T-cell (primary cell): ENCODE measurements at regions not wholly inside any gene's neighbourhood (a gene's known extent, or its start where the extent isn't known, plus 50 kb on each side); places are given as distances from the start of the nearest gene placed in this dataset.

ENCODE experiments used
- ATAC-seq, 4 experiments: fragments of 200-7000 bp in 3 of 4; fragments of 150-1000 bp in 1 of 4; cut with Tn5 transposase; replicated peaks in 1 of 4; 1 replicate in 3 of 4; 2 replicates in 1 of 4; pipeline ENCODE4 v1.10.0; 2021; ENCODE audit warnings: moderate library complexity in 3 of 4, mild to moderate bottlenecking in 2 of 4, moderate number of reproducible peaks in 1 of 4
- CTCF ChIA-PET, 2 donors: fragments of 300-600 bp; sonication (Branson Sonifier 250); formaldehyde crosslinking; loops; one replicate each; lab custom pipeline; 2022; ENCODE audit warnings: antibody characterized with exemption in 2 of 2; lab: Charles Lee
- POLR2A ChIA-PET, 2 donors: fragments of 300-600 bp; sonication (Branson Sonifier 250); formaldehyde crosslinking; loops; one replicate each; lab custom pipeline; 2022; ENCODE audit warnings: antibody characterized with exemption in 2 of 2; lab: Charles Lee
- DNase-seq, 35 experiments: peaks; one replicate each; pipeline versions ENCODE4 v3.0.0 to v3.0.0-alpha.2; 2013 to 2023
- H3K27ac ChIP-seq: one replicate; pipeline ENCODE4 v1.5.1; 2013; ENCODE audit warnings: low read length
- H3K27me3 ChIP-seq, 2 experiments: replicated peaks in 1 of 2; 1 replicate in 1 of 2; 2 replicates in 1 of 2; pipeline versions ENCODE4 v1.6.1 to v1.7.0; 2013; ENCODE audit warnings: low read length in 1 of 2, mixed read lengths in 1 of 2; ENCODE audit not compliant: control insufficient read depth in 2 of 2, insufficient read depth in 2 of 2; ENCODE audit errors: extremely low read depth in 1 of 2
- H3K36me3 ChIP-seq, 2 donors: 1 replicate in 1 of 2; 2 replicates in 1 of 2; pipeline versions ENCODE4 v1.6.1 to v1.7.0; 2013; ENCODE audit warnings: low read length in 1 of 2; ENCODE audit not compliant: control insufficient read depth in 2 of 2, insufficient read depth in 1 of 2; ENCODE audit errors: extremely low read depth in 1 of 2
- H3K4me1 ChIP-seq, 2 experiments: 1 replicate in 1 of 2; 2 replicates in 1 of 2; pipeline versions ENCODE4 v1.6.1 to v1.7.0; 2013; ENCODE audit warnings: low read length in 2 of 2, mixed read lengths in 1 of 2; ENCODE audit not compliant: insufficient read depth in 2 of 2, control insufficient read depth in 1 of 2; ENCODE audit errors: extremely low read depth in 1 of 2
- H3K4me3 ChIP-seq, 2 donors: 1 replicate in 1 of 2; 2 replicates in 1 of 2; pipeline versions ENCODE4 v1.5.1 to v1.7.0; 2013; ENCODE audit warnings: mild to moderate bottlenecking in 2 of 2, low read length in 1 of 2, moderate library complexity in 1 of 2; ENCODE audit not compliant: control insufficient read depth in 1 of 2; ENCODE audit errors: extremely low read depth in 1 of 2
- H3K9me3 ChIP-seq: 2 replicates; pipeline ENCODE4 v1.7.0; 2013
- H3K27ac Mint-ChIP-seq, 2 donors: one replicate each; pipeline ENCODE4 v1.8.0; 2020 to 2021; ENCODE audit warnings: mild to moderate bottlenecking in 2 of 2, mixed read lengths in 2 of 2
- H3K27me3 Mint-ChIP-seq, 2 donors: one replicate each; pipeline ENCODE4 v1.8.0; 2021 to 2022; ENCODE audit warnings: mixed read lengths in 2 of 2
- H3K36me3 Mint-ChIP-seq: one replicate; pipeline ENCODE4 v1.8.0; 2021; ENCODE audit warnings: mixed read lengths
- H3K4me1 Mint-ChIP-seq, 3 donors: one replicate each; pipeline ENCODE4 v1.8.0; 2020 to 2022; ENCODE audit warnings: mixed read lengths in 3 of 3, mild to moderate bottlenecking in 1 of 3
- H3K4me3 Mint-ChIP-seq, 3 donors: one replicate each; pipeline ENCODE4 v1.8.0; 2020 to 2022; ENCODE audit warnings: mild to moderate bottlenecking in 3 of 3, mixed read lengths in 3 of 3, moderate library complexity in 3 of 3
- H3K9me3 Mint-ChIP-seq, 3 donors: one replicate each; pipeline ENCODE4 v1.8.0; 2020 to 2022; ENCODE audit warnings: mixed read lengths in 3 of 3
- WGBS: methylation state at CpG from one replicate; pipeline ENCODE4 v1.1.5; 2013; ENCODE audit warnings: missing lambda C conversion rate; ENCODE audit not compliant: insufficient coverage; 5-methylcytosine and 5-hydroxymethylcytosine counted together

DNA sequence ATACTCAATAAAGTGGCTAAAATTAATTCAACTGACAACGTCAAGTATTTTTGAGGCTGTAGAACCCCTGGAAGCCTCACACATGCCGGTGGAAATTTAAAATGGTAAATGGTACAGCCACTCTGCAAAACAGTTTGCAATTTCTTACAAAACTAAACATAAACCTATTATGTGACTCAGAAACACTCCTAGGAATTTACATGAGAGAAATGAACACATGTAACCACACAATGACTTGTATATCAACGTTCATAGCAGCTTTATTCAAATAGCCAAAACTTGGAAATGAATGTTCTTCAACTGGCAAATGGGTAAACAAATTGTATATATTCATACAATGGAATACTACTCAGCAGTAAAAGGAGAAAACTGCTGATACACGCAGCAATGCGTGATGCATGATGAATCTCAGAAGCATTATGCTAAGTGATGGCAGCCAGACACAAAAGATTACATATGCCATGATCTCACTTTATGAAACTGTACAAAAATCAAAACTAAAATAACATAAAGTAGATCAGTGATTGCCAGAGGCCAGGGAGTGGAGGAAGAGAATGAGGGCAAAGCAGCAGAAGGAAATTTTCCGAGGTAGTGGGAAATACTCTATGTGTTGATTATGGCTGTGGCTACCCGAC lies 112.5 kb downstream of the FAM50B start:
- Mint-ChIP-seq H3K9me3 (peaks cover 4 to 9% (median 8%) of the 10 kb centered on the region in 3 donors), H3K27ac (no peak overlapping the region), H3K4me3 (no peak overlapping the region), H3K27me3 (peaks cover 0 to 7% of the 10 kb centered on the region in 2 donors), H3K4me1 (no peaks in the 10 kb centered on the region), H3K36me3 (peaks cover 6% of the 10 kb centered on the region)
- no CpG with 5 or more reads among the region's 7 CpGs for WGBS
- CTCF ChIA-PET: no interaction called here
- Histone ChIP-seq H3K9me3 (no peaks in the 10 kb centered on the region), H3K27me3 (peaks cover 0 to 3% of the 10 kb centered on the region in 2 experiments), H3K4me3 (no peak overlapping the region), H3K36me3 (no peaks in the 10 kb centered on the region), H3K4me1 (no peaks in the 10 kb centered on the region), H3K27ac (no peak overlapping the region)
- ATAC-seq (no peak), DNase-seq (no peak)
- POLR2A ChIA-PET: no interaction called here

DNA sequence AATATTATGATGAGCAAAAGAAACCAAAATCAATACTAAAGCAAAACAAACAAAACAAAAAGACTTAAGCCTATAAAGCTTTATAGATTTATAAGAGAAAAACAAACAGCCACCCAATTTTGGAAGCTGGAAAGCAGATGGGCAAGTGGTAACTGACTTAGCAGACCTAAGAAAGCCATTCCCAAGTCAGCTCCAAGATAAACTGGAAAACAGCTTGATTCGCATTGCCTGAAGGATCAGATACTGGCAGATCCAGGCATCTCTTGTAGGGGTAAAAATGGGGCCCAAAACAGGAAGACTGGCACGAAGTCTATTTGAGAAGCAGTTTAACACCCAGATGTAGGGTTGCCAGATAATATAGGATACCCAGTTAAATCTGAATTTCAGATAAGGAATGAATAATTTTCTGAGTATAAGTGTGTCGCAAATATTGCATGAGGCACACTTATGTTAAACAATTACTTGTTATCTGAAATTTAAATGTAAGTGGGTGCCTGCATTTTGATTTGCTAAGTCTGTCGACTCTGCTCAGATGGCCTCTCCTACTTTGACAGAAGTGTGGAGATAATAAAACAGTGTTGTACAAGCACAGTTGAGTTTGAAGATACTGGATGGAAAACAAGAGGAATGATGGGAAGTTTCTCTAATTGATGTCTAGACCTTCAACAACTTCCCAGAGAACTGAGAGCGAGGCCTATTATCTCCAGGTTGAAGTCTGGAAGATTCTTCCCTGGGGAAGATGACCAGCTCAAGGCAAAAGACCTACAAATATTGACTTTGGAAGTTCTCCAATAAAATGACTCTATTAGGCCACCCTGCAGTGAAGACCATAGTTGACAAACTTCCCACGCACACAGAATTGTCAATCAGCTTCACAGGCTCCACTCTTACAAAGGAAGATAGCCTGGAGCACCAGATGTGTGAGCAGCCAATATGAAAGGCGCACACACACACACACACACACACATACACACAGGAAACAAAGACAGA lies 113.4 kb downstream of the FAM50B start:
- Histone ChIP-seq H3K27me3 (no peaks in the 10 kb centered on the region), H3K27ac (no peak overlapping the region), H3K4me3 (no peak overlapping the region), H3K9me3 (no peaks in the 10 kb centered on the region), H3K4me1 (no peaks in the 10 kb centered on the region), H3K36me3 (no peaks in the 10 kb centered on the region)
- Mint-ChIP-seq H3K4me1 (no peaks in the 10 kb centered on the region), H3K36me3 (peaks cover 5% of the 10 kb centered on the region), H3K27ac (no peak overlapping the region), H3K9me3 (peaks cover 4 to 8% (median 6%) of the 10 kb centered on the region in 3 donors), H3K27me3 (peaks cover 0 to 7% of the 10 kb centered on the region in 2 donors), H3K4me3 (no peak overlapping the region)
- CTCF ChIA-PET: interaction anchor here in 1 of 2 donors (0.6 kb wide), 1 partner anchor 55 kb away, joined by 3 read pairs; no protein-coding TSS in a partner anchor
- WGBS: 76% methylated on average over 3 of the region's 7 CpGs
- POLR2A ChIA-PET: no interaction called here
- no peak for ATAC-seq
- no peak for DNase-seq

DNA sequence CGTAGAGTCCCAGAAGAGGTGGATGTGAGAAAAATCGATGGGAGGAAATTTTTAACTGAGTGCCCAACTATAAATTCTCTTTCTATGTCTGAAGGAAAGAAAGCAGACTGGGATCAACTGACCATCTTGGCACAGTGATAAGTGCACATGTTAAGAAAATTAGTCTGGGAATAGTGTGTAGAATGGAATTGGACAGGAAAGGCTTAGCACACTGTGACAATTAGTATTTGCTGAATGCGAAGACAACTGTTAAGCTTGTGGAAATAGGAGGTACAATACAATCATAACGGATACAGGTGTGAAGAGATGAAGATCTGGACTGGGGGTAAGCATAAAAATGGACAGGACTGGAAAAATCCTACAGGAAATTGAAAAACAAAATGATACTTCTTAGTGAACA lies 114.3 kb downstream of the FAM50B start:
- H3K27me3 ChIP-seq: no peaks in the 10 kb centered on the region
- H3K36me3 Mint-ChIP-seq: no peaks in the 10 kb centered on the region
- H3K27ac Mint-ChIP-seq: no peak overlapping the region
- no peak overlapping the region for H3K27ac ChIP-seq
- H3K9me3 Mint-ChIP-seq: peaks cover 0 to 2% (median 0%) of the 10 kb centered on the region in 3 donors
- CTCF ChIA-PET: no interaction called here
- H3K4me3 Mint-ChIP-seq: no peak overlapping the region
- POLR2A ChIA-PET: no interaction called here
- H3K36me3 ChIP-seq: no peaks in the 10 kb centered on the region
- ATAC-seq: no peak
- H3K4me3 ChIP-seq: no peak overlapping the region
- H3K4me1 Mint-ChIP-seq: no peaks in the 10 kb centered on the region
- no peaks in the 10 kb centered on the region for H3K9me3 ChIP-seq
- no peak for DNase-seq
- H3K27me3 Mint-ChIP-seq: peaks cover 0 to 7% of the 10 kb centered on the region in 2 donors
- WGBS: 100% methylated on average over 2 of the region's 4 CpGs
- no peaks in the 10 kb centered on the region for H3K4me1 ChIP-seq

DNA sequence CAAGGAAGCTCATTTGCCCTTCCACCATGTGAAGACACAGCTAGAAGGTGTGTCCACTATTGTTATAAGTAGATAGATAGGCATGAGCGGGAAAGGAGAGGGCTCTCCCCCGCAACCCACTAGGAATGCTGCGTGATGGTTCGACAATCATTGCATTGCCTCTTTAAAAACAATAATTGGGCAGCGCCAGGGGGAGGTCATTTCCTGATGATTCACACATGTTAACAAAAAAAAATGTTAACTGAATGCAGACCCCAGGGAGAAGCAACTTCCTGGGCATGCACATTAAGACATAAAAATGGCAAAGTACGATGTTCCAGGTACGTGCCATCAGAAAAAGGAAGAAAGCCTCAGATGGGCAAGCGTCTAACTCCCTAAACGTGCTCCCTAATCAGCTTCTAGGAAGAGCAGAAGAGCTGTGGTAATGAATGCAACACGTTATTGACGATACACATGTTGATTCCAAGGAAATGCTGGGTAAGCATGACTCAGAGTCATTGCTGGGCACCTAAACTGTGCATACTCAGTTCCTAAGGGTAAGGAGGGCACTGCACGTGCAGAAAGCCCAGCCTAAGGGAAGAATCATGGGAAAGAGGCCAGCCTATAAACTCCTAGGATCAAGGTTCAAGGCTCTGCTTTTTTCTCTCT lies 113.7 kb downstream of the FAM217A start:
- 93% methylated on average over 11 of the region's 12 CpGs for WGBS
- POLR2A ChIA-PET: no interaction called here

DNA sequence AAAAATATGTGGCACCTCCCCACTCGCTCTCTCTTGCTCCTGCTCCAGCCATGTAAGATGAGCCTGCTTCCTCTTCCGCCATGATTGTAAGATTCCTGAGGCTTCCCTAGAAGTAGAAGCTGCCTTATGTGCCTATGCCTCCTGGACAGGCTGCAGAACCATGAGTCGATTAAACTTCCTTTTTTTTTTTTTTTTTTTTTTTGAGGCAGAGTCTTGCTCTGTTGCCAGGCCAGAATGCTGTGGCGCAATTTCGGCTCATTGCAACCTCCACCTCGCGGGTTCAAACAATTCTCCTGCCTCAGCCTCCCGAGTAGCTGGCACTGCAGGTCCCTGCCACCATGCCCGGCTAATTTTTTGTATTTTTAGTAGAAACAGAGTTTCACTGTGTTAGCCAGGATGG lies 112.5 kb downstream of the FAM217A start:
- H3K4me1 ChIP-seq: no peaks in the 10 kb centered on the region
- H3K27ac Mint-ChIP-seq: no peak overlapping the region
- H3K27ac ChIP-seq: no peak overlapping the region
- H3K4me1 Mint-ChIP-seq: no peaks in the 10 kb centered on the region
- WGBS: 100% methylated on average over 1 of the region's 9 CpGs
- ATAC-seq: no peak
- POLR2A ChIA-PET: no interaction called here
- no peak overlapping the region for H3K4me3 Mint-ChIP-seq
- peaks cover 0 to 7% of the 10 kb centered on the region in 2 donors for H3K27me3 Mint-ChIP-seq
- H3K9me3 Mint-ChIP-seq: no peaks in the 10 kb centered on the region
- H3K36me3 Mint-ChIP-seq: peaks cover 2% of the 10 kb centered on the region
- CTCF ChIA-PET: interaction anchor here in 1 of 2 donors (2.2 kb wide), 1 partner anchor 12 kb away, joined by 7 read pairs; no protein-coding TSS in a partner anchor
- H3K4me3 ChIP-seq: no peak overlapping the region
- no peak for DNase-seq
- no peaks in the 10 kb centered on the region for H3K9me3 ChIP-seq
- H3K27me3 ChIP-seq: no peaks in the 10 kb centered on the region
- H3K36me3 ChIP-seq: no peaks in the 10 kb centered on the region

More for the DNA sequence above, 113.7 kb downstream of the FAM217A start:
- H3K27me3 Mint-ChIP-seq: peaks cover 0 to 7% of the 10 kb centered on the region in 2 donors
- H3K4me1 Mint-ChIP-seq: no peaks in the 10 kb centered on the region
- no peak overlapping the region for H3K27ac Mint-ChIP-seq
- DNase-seq (no peak), ATAC-seq (no peak)
- peaks cover 2% of the 10 kb centered on the region for H3K36me3 Mint-ChIP-seq
- no peak overlapping the region for H3K4me3 Mint-ChIP-seq
- H3K27me3 ChIP-seq: no peaks in the 10 kb centered on the region
- no peaks in the 10 kb centered on the region for H3K36me3 ChIP-seq
- H3K27ac ChIP-seq: no peak overlapping the region
- CTCF ChIA-PET: interaction anchor here (0.5 to 1.0 kb wide), 3 partner anchors 13 to 686 kb away, joined by 3 read pairs; no protein-coding TSS in a partner anchor
- no peaks in the 10 kb centered on the region for H3K9me3 Mint-ChIP-seq
- H3K9me3 ChIP-seq: no peaks in the 10 kb centered on the region
- no peaks in the 10 kb centered on the region for H3K4me1 ChIP-seq
- no peak overlapping the region for H3K4me3 ChIP-seq

DNA sequence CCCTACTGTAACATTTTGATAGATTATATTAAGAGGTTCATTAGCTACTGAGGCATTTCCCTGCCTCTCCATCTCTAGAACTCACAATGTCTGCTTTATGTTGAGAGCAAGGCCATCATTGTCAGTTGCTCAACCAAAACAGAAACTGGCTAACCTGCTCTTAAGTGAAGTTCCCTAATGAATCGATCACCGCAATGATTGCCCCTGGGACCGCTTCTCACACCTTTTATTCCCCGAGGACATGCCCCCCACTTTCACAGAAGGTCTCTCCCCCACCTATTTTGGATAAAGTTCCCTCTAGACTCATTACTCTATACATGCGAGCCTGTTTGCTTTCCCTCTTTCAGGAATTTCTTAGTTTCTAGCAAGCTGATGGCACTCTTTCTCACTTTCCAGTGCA lies 108.8 kb downstream of the FAM217A start:
- Mint-ChIP-seq H3K27ac (no peak overlapping the region), H3K36me3 (peaks cover 2% of the 10 kb centered on the region), H3K27me3 (peaks cover 4 to 5% of the 10 kb centered on the region in 2 donors), H3K4me3 (no peak overlapping the region), H3K9me3 (no peaks in the 10 kb centered on the region), H3K4me1 (no peaks in the 10 kb centered on the region)
- no peaks in the 10 kb centered on the region for H3K9me3 ChIP-seq
- no peaks in the 10 kb centered on the region for H3K27me3 ChIP-seq
- H3K4me1 ChIP-seq: no peaks in the 10 kb centered on the region
- DNase-seq (no peak), ATAC-seq (no peak)
- H3K36me3 ChIP-seq: no peaks in the 10 kb centered on the region
- POLR2A ChIA-PET: no interaction called here
- 100% methylated on average over 3 of the region's 5 CpGs for WGBS
- no peak overlapping the region for H3K4me3 ChIP-seq
- no peak overlapping the region for H3K27ac ChIP-seq
- CTCF ChIA-PET: interaction anchor here in 1 of 2 donors (0.8 kb wide), 1 partner anchor 36 kb away, joined by 3 read pairs; no protein-coding TSS in a partner anchor
